ENCODE measurements at regions not wholly inside any gene's neighbourhood (a gene's known extent, or its start where the extent isn't known, plus 50 kb on each side); places are given as distances from the start of the nearest gene placed in this dataset.
"Not testable (repeated sequence)": the region's sequence is repeated elsewhere in the genome, so short reads cannot be mapped to it uniquely, and the experiment has no call there.

DNA sequence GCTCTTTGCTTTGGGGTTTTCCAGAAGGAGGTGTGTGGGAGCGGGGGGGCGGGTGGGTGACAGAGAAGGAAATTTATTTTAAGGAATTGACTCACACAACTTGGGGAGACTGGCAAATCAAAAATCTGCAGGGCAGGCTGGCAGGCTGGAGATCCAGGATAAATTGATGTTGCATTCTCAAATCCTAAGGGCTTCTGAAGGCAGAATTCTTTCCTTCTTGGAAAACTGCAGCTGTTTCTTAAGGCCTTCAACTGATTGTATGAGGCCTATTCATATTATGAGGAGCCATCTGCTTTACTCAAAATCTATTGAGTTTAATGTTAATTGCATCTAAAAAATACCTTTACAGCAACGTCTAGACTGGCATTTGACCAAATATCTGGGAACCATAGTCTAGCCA lies 1528.8 kb upstream of the LRRTM3 start:
- DNase-seq, result peak in 1 of 58 donors; percentile 0

DNA sequence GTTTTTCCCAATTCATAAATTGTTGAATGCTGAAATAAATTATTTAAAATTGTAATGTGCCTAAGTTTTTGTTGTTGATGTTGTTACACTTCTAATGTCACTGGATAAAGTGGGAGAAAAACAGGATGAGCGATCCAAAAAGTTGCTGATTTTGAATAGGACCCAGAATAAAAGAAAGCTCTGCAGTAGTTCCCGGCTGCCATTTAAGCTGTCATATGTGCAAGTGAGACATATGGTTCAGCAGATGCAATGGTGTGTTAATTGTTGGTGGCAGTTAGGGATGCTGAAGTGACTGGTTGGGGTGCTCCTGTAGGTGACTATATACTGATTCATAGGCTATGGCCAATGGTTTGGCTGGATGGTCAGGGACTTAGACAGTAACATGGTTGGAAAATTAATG lies 1517.4 kb upstream of the LRRTM3 start:
- no peak for DNase-seq

- no peak for DNase-seq
Observed at GRCh38 chr10:65413001-65413400, 1512.8 kb upstream of the LRRTM3 start.

- DNase-seq, result no peak
Observed at GRCh38 chr10:65415318-65415717, 1510.5 kb upstream of the LRRTM3 start.

- DNase-seq, result no peak
Observed at GRCh38 chr10:65416094-65416493, 1509.7 kb upstream of the LRRTM3 start.

DNA sequence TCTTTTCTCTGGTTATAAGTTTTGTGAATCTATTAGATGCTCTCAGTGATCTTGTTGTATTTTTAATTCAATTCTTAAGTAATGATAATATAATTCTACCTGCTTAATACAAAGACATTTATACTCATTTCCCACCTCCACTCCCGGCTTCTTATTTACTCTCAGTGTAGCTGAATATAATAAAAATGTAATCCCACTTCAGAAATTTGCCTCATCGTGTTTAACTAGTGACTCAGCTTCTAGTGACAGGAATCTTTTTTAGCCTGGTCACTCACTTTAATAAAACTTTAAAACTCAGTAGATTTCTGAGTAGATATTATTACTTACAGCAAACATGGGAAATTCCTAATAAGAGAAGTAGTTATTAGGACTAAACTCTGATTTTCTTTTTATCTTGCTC lies 1506.2 kb upstream of the LRRTM3 start:
- DNase-seq, result no peak

DNA sequence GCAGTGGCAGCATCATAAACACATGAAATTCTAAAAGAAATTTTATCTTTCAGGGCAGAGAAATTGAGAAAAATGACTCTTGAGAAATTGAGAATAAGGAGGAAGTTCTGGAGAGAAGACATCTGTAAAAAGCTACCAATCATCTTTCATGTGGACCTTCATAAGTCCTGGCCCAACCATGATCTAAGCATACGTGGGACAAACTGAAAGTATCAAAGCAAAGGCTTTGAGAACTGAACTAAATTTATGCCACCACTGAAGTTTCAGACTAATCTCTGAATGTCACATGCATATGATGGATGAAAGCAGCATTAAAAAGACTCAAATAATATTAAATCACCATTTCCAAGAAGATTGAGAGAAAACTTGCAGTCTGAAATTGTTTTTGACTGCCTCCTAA lies 1502.8 kb upstream of the LRRTM3 start:
- DNase-seq, result no peak

GRCh38 chr10:65429381-65429780 lies 1496.5 kb upstream of the LRRTM3 start:
- DNase-seq, result not testable (repeated sequence)

DNA sequence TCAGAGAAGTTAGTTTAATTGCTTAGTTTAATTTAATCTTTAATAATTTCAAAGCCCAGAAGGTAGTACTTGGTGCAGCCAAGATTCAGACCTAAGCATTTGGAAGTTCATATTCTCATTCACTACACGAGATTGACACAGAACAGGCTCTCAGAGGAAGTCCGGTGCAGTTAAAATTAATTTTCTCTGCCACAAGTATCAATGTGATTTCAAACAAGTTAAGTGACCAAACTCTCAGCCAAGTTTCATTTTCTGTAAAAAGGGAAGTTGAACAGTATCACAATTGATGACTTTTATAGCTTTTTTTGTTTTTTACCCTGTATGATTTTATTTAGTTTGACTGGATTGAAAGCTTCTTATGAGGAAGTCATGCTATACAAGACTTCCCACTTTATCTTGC lies 1494.9 kb upstream of the LRRTM3 start:
- DNase-seq, result no peak

GRCh38 chr10:65470986-65471385 lies 1454.8 kb upstream of the LRRTM3 start:
- DNase-seq, result no peak

DNA sequence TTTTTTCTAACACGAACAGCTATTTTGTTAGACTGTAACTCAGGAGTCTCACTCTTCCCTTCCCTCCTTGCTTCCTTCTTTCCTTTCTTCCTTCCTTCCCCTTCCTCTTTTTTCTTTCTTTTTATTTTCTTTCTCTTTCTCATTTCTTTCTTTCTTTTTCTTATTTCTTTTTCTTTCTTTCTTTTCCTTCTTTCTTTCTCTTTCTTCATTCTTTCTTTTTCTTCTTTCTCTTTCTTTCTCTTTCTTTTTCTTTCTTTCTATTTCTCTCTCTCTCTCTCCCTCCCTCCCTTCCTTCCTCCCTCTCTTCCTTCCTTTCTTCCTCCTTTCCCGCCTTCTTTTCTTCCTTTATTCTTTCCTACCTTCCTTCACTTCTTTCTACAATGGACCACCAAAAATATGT lies 1443.0 kb upstream of the LRRTM3 start:
- DNase-seq, result no peak

GRCh38 chr10:65491799-65492198 lies 1434.0 kb upstream of the LRRTM3 start:
- no peak for DNase-seq

DNA sequence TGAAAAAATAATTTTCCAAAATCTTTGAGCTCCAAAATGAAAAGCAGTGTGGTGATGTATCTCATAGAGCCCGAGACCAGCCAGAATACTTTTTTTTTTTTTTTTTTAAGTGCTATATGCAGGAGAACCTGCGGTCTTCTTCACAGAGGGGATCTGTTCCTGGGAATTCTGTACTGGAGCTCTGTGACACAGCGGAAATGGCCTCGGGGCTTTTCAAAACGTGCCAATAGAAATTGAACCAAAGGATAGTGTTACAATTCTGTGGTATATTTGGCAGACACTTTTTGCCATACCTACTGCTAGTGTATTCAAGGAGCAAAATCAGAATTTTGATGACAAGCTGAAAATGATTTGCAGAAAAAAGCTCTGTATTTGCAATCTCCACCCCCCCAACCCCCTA lies 1429.3 kb upstream of the LRRTM3 start:
- DNase-seq, result no peak

- no peak for DNase-seq
Observed at GRCh38 chr10:65497837-65498236, 1428.0 kb upstream of the LRRTM3 start.

GRCh38 chr10:65500716-65501115 lies 1425.1 kb upstream of the LRRTM3 start:
- no peak for DNase-seq

GRCh38 chr10:65501259-65501658 lies 1424.6 kb upstream of the LRRTM3 start:
- DNase-seq, result no peak

DNA sequence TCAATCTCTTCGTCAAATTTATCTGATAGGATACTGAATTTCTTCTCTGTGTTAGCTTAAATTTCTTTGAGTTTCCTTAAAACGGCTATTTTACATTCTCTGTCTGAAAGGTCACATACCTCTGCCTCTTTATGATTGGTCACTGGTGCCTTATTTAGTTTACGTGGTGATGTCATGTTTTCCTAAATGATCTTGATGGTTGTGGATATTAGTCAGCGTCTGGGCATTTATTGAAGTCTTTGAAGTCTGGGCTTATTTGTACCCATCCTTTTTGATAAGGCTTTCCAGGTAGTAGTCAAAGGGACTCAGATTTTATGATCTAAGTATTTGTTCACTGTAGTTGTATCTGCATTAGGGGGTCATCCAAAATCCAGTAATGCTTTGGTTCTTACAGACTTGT lies 1407.5 kb upstream of the LRRTM3 start:
- no peak for DNase-seq

DNA sequence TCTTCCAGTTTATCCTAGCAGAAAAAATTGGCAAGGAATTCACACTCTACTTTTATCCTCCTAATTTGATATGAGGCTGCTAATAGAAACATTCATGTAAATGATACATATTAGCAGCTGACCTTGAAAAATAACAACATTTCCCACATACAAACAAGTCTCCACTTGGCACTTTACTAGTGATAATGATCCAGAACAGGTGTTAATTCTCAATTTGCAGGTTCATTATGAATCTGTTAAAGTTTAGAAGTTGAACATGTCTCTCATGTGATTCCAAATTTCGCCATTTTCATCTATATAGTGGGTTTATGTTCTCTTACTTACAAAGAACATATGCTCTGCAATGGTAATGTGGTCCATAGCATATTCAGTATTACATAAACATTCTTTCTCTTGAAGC lies 1396.8 kb upstream of the LRRTM3 start:
- DNase-seq, result no peak

- no peak for DNase-seq
Observed at GRCh38 chr10:65531545-65531944, 1394.3 kb upstream of the LRRTM3 start.

GRCh38 chr10:65534771-65535170 lies 1391.1 kb upstream of the LRRTM3 start:
- DNase-seq, result no peak

DNA sequence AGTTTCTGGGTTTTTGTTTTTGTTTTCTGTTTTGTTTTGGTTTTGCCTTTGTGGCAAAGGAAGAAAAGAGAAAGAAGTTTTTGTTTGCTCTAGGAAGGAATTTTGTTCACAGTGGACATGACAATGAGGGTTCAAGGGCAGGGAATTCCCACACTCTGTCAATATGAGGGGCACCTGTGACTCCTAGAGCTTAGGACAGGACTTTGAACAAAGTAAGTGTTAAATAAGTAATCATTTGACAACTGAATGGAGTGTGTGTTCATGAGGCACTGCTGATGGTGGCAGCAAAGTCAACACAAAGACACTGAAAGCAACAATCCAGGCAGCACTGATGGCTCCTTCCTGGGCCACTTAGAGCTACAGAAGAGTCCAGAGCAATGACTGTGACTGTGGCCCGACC lies 1381.1 kb upstream of the LRRTM3 start:
- no peak for DNase-seq

GRCh38 chr10:65548001-65548400 lies 1377.8 kb upstream of the LRRTM3 start:
- DNase-seq, result no peak

DNA sequence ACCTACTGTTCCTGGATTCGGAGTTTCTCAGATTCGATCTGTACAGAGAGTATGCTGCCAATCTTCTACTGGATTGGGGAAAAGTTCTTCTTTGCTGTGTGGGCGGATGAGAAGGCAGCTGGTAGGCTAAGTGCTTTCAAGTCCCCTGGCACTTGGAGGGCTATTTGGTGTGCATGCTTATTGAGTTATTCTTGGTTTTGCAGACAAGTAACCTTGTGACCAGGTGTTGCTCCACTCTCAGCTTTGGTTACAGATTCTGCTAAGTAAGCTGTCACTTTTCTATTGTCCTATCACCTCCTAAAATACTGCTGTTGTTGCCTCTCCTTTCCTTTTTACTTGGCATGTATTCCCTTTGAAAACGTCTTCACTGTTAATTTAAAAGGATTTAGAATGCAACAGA lies 1375.1 kb upstream of the LRRTM3 start:
- no peak for DNase-seq

DNA sequence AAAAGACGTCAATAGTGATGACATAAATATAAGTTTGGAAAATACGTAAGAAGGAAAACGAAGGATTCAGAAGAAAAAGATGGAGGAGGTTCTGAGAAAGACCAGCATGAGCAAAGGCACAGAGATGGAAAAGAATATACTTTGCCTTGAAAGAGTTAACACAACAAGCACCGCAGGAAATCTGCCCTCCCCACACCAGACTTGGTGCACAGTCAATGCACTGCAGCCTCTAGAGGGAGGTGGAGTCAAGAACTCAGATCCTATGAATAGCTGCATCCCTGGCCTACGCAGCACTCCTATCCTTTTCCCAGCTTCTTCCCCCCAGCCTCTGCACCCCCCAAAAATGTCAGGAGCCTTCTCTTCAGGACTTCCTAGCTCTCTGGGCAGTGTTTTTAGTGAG lies 1370.6 kb upstream of the LRRTM3 start:
- no peak for DNase-seq

GRCh38 chr10:65556006-65556405 lies 1369.8 kb upstream of the LRRTM3 start:
- DNase-seq, result no peak

All from anterior cingulate cortex (tissue), 58 donors.